H1 (cell line): ENCODE measurements at regions not wholly inside any gene's neighbourhood (a gene's known extent, or its start where the extent isn't known, plus 50 kb on each side); places are given as distances from the start of the nearest gene placed in this dataset.

Experiments used
- EZH2 ChIP-seq: fragments of 200-600 bp; sonication (generic); IDR thresholded peaks from 2 replicates; pipeline ENCODE4 v1.7.1; 2012; ENCODE audit warnings: low read depth, mild to moderate bottlenecking, moderate library complexity, low read length, inconsistent platforms; ENCODE audit not compliant: severe bottlenecking
- JUND ChIP-seq: IDR thresholded peaks from 2 replicates; pipeline ENCODE4 v1.6.1; 2011; ENCODE audit warnings: mild to moderate bottlenecking, improper control_type of control experiment, low read length
- MAFK ChIP-seq: IDR thresholded peaks from 2 replicates; pipeline ENCODE4 v1.6.1; 2012; ENCODE audit warnings: low read depth, mild to moderate bottlenecking, improper control_type of control experiment, low read length
- NRF1 ChIP-seq: IDR thresholded peaks from 2 replicates; pipeline ENCODE4 v1.6.1; 2011; ENCODE audit warnings: mild to moderate bottlenecking, low read depth, low read length, improper control_type of control experiment
- POLR2AphosphoS5 ChIP-seq: IDR thresholded peaks from 2 replicates; pipeline ENCODE4 v1.6.1; 2011; ENCODE audit warnings: low read depth, low read length
- TAF1 ChIP-seq: IDR thresholded peaks from 2 replicates; pipeline ENCODE4 v1.6.1; 2011; ENCODE audit warnings: mild to moderate bottlenecking, low read depth, low read length
- TCF12 ChIP-seq: IDR thresholded peaks from 2 replicates; pipeline ENCODE4 v1.6.1; 2011; ENCODE audit warnings: low read depth, mild to moderate bottlenecking, low read length
- TEAD4 ChIP-seq: IDR thresholded peaks from 2 replicates; pipeline ENCODE4 v1.6.1; 2012; ENCODE audit warnings: low read depth, low read length, inconsistent platforms, mixed read lengths
- TF ChIP-seq, protein P1 (sequence below), 3 experiments: IDR thresholded peaks; 1 replicate in 2 of 3; 2 replicates in 1 of 3; pipeline versions ENCODE4 v1.5.1 to v1.6.1; 2011; ENCODE audit warnings: low read length in 3 of 3, mild to moderate bottlenecking in 3 of 3, inconsistent platforms in 2 of 3, low read depth in 1 of 3, moderate library complexity in 1 of 3; ENCODE audit not compliant: insufficient read depth in 1 of 3; ENCODE audit errors: control extremely low read depth in 1 of 3
- TF ChIP-seq, protein P2 (sequence below): IDR thresholded peaks from 2 replicates; pipeline ENCODE4 v1.6.1; 2012; ENCODE audit warnings: inconsistent platforms

DNA sequence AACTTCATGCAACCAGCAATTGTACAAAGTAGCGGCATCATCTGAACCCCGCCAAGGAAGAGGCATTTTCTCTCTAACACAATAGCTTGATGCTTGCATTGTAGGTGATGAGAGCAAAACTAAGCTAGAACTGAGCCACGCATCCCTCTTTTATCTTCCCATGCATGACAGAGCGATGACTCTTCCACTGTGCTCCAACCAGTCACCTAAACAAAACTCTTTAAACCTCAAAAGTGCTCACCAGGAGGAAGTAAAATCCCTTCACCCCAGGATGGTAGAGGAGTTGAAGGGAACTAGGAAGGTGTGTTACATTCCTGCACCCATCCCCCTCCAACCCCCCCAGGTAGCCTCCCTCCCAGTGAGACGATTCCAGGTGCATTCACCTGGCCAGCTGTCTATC is 59.7 kb upstream of the SALL3 start:
- TF ChIP-seq TEAD4, result no peak
- no peak for TF ChIP-seq TAF1
- TF ChIP-seq, protein P1, sequence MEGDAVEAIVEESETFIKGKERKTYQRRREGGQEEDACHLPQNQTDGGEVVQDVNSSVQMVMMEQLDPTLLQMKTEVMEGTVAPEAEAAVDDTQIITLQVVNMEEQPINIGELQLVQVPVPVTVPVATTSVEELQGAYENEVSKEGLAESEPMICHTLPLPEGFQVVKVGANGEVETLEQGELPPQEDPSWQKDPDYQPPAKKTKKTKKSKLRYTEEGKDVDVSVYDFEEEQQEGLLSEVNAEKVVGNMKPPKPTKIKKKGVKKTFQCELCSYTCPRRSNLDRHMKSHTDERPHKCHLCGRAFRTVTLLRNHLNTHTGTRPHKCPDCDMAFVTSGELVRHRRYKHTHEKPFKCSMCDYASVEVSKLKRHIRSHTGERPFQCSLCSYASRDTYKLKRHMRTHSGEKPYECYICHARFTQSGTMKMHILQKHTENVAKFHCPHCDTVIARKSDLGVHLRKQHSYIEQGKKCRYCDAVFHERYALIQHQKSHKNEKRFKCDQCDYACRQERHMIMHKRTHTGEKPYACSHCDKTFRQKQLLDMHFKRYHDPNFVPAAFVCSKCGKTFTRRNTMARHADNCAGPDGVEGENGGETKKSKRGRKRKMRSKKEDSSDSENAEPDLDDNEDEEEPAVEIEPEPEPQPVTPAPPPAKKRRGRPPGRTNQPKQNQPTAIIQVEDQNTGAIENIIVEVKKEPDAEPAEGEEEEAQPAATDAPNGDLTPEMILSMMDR (IDR thresholded peaks at IDR 0.05; ENCODE audit: control extremely low read depth in 1 of 3, insufficient read depth in 1 of 3, low read depth in 1 of 3, low read length in 3 of 3), result no peak
- TF ChIP-seq EZH2, result no peak
- no peak for TF ChIP-seq MAFK
- TF ChIP-seq POLR2AphosphoS5, result no peak
- TF ChIP-seq NRF1, result no peak
- TF ChIP-seq, protein P2, sequence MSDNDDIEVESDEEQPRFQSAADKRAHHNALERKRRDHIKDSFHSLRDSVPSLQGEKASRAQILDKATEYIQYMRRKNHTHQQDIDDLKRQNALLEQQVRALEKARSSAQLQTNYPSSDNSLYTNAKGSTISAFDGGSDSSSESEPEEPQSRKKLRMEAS, result no peak
- TF ChIP-seq TCF12, result no peak
- TF ChIP-seq JUND, result no peak
